Sciatic nerve (tissue), 2 donors: ENCODE measurements at regions not wholly inside any gene's neighbourhood (a gene's known extent, or its start where the extent isn't known, plus 50 kb on each side); places are given as distances from the start of the nearest gene placed in this dataset.
A peak's percentile ranks its signal among the peaks of the same experiment; 100 is the strongest.

Source experiments
- ATAC-seq: fragments of 200-7000 bp; cut with Tn5 transposase; one replicate; pipeline ENCODE4 v1.9.1; 2020; ENCODE audit warnings: mild to moderate bottlenecking, moderate library complexity
- DNase-seq: peaks from one replicate; pipeline ENCODE4 v3.0.0-alpha.2; 2020; ENCODE audit warnings: low spot score
- intact Hi-C: fragments of 100-400 bp; cut with DNase I; formaldehyde crosslinking; loops from one replicate; pipeline ENCODE4 v1.14.2; 2022
- donor health status: DM: no; HTN: no; CAD: no.
- donor health status: DM: no; HTN: no; CAD: no.

DNA sequence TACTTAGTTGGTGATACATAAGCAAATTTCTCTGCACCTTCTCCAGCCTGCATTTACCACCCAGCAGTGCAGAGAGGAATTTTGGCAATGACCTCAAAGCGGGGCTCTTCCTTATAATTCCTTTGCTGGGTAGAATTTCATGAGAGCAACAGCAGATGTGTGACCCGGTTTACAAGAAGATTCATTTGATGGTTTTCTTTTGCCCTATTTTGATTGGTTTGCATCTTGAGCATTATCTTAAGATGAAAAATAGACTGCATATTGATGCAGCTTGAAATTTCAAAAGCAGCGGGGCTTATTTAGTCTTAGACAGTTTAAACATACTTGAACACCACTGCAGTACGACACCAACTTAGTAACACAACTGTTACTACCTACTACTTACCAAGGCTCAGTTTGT lies 378.9 kb downstream of the TTLL7 start:
- DNase-seq (no peak), ATAC-seq (no peak)
- intact Hi-C loops: no loop called here

DNA sequence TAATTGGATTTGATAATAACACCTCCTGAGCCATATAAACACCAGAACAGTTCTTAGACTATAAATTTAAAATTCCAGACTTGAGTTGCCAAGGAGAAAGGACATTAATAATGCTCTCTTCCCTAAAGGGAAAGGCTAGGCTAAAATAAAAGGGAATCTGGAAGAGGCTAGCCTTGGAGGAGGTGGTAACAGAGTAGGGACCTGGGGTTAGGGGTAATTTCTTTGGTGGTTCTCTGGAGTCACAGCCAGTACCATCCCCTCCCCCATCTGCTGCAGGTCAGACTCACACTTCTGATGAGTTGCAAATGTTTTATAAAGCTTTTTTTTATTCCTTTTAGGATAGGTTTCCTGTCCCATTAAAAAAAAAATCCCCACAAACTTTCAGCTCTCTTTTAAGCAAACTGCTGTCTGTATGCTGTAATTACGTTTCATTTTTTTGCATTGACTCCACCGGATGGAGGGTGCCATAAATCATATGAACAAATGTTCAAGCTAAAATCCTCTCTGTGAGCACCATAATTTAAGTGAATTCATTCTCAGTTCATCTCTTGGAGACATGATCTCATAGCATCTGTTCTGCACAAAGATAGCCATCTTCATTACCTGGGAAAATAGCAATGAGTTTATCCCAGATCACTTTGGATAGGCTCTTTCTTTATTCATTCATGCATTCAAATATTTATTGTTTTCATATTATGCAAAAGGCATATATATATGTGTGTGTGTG lies 379.6 kb downstream of the TTLL7 start:
- ATAC-seq (no peak), DNase-seq (no peak)
- intact Hi-C loops: no loop called here

DNA sequence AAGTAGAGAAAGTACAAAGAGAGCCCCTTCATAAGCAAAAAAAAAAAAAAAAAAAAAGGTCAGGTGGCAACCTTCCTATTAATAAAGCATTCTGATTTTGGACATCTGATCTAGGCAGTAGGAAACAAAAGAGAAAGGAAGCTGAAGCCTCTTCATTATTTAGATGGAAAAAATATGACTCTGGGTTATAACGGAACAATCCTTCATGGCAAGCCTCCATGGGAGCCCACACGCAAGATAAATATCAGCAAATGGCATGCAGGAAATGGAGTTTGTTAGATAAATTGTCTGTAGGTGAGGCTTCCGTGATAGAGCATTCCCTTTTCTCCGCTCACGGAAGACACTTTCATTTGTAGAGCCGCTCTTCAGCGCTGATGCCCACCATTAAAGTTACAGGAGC lies 381.0 kb downstream of the TTLL7 start:
- ATAC-seq: no peak
- intact Hi-C loops: no loop called here
- DNase-seq: no peak

DNA sequence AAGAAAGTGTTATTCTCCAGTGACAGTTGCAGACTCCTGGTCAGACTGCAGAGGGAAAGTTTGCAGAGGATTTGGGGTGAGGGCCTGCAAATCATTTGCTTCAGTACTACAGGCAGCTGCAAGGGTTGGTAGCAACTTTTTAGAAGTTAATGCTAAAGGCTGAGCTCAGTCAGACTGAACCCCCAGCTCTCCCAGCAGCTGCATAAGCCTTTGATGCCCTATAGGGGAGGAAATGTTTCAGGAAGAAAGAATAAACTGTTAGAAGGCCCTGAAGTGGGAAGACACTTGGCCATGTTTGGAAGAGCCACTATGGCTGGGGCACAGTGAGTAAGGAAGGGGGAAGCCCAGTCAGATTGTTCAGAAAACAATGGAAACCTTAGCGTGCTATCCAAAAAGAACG lies 383.6 kb downstream of the TTLL7 start:
- ATAC-seq: no peak
- intact Hi-C loops: no loop called here
- DNase-seq: no peak

DNA sequence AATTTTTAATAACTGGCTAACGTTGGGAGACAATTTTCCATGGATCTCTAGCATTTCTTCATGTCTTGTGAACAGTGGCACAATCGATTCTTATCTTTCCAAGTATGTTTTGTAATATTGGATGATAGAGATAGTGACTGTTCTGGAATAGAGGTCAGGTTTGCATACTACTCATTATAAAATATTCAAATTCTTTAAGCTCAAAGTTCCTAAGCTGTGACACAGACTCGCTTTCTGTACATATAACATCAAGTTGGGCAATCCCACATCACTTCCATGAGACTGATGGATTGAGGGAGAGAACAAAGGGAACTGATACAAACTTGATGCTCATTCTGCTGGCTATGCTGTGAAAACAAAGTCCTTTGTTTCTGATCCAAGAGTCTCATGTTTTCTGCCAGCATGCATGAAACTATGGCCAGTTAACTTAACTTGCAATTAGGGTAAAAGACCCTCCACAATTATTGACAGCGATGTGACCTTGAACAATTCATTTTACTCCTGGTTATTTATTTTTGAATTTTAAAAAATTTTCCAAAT lies 392.4 kb downstream of the TTLL7 start:
- intact Hi-C loops: no loop called here
- DNase-seq: no peak
- ATAC-seq: no peak

DNA sequence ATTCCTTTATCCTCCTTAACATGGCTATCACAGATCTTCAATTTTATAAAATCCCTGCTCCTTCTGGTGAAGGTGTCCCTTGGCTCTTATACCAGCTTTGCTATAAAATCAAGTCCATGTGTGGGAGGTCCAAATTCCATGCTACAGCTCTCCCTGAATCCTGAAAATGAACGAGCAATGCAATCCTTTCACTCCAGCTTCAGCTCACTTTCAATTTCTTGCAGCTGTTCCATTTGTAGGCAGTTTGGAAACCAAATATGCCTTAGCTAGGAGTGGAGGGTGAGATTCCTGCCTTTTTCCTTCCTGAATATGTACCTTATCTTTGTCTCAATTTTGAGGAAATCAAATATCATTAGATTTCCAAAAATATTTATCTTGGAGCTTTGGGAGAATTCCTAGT lies 402.6 kb downstream of the TTLL7 start:
- DNase-seq: no peak
- ATAC-seq: no peak
- intact Hi-C loops: no loop called here

DNA sequence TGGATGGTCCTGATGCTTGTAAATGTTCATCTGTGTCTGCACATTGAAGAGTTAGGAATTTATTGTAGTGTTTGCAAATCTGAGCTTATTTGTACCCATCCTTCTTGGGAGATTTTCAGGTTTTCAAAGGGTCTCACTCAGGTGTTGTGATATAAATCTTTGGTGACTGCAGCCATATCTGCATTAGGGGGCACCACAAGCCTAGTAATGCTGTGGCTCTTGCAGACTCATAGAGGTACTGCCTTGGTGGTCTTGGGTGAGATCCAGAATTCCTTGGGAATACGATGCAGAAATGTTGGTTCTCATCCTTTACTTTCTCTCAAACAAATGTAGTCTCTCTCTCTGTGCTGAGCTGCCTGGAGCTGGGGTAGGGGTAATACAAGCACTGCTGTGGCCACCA lies 405.9 kb downstream of the TTLL7 start:
- DNase-seq: no peak
- intact Hi-C loops: no loop called here
- ATAC-seq: no peak

DNA sequence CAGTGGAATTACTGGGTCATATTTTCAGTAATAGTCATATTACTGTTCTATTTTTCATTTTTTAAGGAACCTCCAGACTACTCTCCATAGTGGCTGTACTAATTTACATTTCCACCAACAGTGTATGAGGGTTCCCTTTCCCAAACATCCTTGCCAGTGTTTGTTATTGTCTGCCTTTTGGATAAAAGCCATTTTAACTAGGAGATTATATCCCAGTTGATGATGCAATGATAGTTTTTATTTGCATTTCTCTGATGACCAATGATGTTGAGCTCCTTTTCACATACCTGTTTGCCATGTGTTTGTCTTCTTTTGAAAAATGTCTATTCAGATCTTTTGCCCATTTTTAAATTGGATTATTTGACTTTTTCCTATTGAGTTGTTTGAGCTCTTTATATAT lies 410.8 kb downstream of the TTLL7 start:
- ATAC-seq (no peak), DNase-seq (no peak)
- intact Hi-C loops: no loop called here

DNA sequence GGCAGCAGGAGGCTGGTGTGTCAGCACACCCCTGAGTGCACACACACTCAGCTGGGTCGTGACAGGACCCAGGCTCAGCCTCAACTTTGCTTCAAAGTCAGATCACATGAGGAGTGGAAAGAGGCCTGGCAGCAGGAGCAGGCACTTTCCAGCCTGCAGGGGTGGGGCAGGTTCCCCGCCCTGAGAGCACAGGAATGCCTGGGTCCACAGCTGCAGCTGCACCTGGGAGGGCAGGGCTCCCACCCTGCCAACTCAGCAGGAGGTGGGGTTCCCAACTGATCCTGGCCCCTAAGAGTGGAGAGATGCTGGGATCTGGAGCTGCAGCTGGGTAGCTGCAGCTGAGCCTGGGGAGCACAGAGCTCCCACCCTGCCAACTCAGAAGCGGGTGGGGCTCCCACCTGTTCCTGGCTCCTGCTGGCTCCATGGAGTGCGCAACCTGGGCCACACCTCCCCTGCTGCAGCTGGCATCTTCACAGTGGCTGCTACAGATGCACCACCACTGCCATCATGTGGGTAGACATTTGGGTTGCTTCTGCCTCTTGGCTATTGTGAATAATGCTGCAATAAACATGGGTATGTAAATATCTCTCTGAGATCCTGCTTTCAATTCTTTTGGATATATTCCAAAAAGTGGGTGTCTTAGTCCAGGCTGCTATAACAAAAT lies 415.4 kb downstream of the TTLL7 start:
- peak; percentile 66 for ATAC-seq
- no peak for DNase-seq
- intact Hi-C loops: no loop called here

DNA sequence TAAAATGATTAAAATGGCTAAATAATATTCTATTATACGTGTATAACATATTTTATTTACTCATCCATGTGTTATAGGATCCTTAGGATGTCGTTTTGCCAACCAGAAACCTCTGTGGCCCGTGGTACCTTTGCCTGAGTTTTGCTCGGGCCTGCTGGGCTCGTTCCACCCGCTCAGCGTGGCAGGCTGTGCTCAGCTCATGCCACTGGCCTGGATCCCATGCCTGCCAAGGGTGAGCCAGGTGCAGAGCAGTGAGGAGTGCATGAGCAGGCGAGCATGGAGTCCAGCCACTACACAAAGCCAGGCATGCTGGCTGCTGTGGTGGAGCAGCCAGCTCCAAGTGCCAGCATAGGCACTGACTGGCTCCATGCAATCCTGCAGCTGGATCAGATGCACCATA lies 417.2 kb downstream of the TTLL7 start:
- intact Hi-C loops: no loop called here
- ATAC-seq: no peak

DNA sequence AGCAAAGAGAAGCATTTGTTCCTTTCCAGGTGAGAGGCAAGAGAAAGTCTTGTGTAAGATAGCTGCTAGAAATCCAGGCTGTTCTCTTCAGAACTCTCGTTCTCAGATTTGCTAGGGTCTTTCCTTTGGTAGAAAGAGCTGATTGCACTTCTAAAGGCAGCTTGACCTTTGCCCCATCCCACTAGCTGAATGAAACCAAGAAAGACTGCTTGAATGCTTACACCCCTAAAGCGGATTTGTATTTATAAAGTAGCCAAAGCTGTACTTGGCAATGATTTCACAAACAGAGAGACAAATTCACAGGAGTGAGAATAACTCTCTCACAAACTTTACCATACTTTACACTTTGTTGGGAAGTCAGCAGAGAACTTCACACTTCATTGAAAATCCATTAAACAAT lies 424.1 kb downstream of the TTLL7 start:
- ATAC-seq (no peak), DNase-seq (no peak)
- intact Hi-C loops: no loop called here

More for the DNA sequence above, 417.2 kb downstream of the TTLL7 start:
- no peak for DNase-seq

DNA sequence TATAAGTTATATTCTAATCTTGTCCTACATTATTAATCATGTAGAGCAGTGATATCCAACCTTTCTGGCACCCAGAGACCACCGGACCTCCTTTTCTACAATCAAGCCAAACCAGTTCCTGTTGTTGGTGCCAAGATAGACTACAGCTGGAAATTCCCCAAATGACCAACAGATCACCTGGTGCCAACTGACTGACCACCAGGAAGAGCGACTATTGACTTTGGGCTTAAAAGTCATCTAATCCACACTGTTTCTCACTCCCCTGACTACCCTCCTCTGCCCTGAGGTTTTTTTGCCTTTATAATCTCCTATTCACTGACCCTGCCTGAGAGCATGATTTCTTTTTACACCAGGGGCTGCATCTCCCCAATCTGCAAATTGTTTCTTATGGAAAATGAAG lies 425.2 kb downstream of the TTLL7 start:
- DNase-seq (no peak), ATAC-seq (no peak)
- intact Hi-C loops: no loop called here

DNA sequence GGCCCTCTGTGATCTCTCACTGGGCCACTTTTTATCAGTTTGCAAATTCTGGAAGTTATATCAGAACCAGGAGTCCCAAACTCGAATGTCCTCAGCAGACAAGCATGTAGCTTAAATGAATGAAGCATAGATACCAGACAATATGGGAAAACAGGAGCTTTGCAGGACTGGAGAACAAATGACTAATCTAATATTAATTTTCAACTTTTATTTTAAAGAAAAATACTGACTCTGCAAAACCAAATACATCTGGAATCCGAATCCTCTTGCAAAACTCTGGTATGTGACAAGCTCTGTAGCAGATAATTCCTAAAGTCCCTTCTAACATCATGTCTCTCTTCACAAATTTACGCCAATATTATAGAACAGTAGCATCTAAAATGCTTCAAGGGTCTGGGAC lies 427.4 kb downstream of the TTLL7 start:
- DNase-seq (no peak), ATAC-seq (no peak)
- intact Hi-C loops: no loop called here

DNA sequence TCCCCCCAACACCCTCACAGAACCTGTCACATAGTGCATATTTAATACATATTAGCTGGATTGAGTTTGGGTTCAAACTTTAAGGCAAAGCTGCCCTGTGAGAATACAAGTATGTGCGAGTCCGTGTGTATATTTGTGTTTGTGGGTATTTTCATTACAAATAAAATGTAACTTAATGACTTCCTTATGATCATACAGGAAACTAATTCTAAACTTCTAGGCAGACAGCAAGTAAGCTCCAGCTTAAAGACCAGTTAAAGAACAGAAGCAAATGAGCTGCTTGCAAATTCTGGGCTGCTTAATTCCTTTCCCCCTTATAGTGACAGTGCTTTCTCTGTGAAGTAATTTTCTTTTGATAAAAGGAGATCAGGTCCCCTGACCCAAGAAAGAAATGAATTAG lies 437.6 kb downstream of the TTLL7 start:
- intact Hi-C loops: no loop called here
- ATAC-seq: no peak
- DNase-seq: no peak

DNA sequence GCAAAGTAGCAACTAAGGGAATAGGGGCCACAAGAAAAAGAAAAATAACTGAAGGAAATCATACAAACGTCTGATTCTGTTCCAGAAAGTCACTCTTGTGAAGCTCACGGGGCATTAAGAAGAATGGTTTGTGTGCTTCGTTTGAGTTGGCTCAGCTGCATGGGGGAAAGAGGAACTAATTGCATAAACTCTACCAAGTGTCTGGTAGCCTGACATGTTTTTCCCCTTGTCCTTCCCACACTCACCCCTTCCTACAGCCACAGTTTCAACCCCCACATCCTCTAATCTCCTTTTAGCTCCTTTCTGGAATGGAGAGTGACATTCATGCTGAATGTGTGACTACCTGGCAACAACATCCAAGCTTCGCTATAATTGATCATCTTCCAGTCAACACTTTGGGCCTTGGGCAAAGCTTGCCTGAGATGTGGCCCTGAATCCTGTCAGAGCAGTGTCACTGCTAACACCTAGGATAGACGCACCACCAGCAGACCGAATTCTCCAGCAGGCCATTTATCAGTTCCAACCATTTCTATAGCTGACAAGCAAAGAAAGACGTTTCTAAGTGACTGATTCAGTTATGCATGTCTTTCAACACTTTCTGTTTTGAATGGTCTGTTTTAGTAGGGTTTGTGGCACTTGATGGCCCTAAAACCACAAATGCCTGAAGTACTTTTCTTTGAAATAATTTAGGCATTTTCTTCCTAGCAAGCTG lies 439.6 kb downstream of the TTLL7 start:
- no peak for ATAC-seq
- DNase-seq: no peak
- intact Hi-C loops: no loop called here

DNA sequence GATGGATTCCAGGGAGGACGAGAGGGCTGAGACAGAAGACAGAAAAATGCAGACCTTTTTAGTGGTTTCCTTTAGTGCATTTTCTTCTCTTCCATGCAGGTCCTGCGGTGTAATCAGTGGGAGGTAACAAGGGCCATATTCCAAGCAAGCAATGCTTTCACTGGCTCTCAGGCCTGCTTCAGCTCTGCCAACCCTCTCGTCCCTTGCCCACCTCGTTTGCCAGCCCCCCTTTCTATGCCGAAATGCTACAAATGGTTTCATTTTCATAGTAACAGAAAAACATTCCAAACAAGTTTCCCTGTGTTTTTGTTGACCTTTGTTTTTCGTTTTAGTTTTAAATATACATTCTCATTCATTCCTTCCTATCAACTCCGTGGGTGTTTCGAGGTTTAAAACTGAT lies 443.1 kb downstream of the TTLL7 start:
- intact Hi-C loops: no loop called here

DNA sequence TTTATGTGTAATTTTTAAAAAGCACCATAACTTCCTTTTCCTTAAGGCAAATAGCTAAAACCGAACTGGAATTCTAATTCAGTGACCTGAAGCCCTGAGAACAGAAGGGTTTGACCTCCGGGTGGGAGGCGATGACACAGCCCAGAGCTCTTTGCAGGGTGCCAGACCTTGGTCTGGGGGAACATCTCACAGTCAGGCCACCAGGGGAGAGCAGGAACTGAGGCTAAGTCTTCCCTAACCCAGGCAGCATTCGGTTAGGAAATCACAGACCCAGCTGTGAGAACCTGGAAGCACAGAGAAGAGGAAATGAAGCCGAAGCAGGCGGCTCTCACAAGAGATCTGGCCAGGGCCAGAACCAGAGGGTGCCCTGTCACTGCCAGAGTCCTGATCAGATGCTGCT lies 444.8 kb downstream of the TTLL7 start:
- no peak for DNase-seq
- intact Hi-C loops: no loop called here
- peak; percentile 82 for ATAC-seq

More for the DNA sequence above, 443.1 kb downstream of the TTLL7 start:
- DNase-seq: no peak
- ATAC-seq: no peak

DNA sequence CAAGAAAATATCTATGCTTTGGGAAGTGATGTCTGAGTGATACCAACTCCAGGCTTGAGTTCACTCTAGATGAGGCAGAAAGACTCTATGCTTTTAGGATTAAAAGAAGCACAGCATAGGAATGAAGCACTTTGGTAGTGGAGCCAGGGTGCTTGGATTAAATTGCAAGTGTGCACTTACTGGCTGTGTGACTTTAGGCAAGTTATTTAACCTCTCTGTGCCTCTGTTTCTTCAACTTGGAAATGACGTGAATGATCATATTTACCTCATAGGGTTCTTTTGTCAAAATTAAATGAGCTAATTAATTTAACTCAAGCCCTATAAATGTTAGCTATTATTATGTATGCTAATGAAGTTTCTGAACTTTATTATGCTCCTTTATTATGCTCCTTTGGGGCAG lies 446.1 kb downstream of the TTLL7 start:
- DNase-seq: no peak
- no peak for ATAC-seq
- intact Hi-C loops: no loop called here

DNA sequence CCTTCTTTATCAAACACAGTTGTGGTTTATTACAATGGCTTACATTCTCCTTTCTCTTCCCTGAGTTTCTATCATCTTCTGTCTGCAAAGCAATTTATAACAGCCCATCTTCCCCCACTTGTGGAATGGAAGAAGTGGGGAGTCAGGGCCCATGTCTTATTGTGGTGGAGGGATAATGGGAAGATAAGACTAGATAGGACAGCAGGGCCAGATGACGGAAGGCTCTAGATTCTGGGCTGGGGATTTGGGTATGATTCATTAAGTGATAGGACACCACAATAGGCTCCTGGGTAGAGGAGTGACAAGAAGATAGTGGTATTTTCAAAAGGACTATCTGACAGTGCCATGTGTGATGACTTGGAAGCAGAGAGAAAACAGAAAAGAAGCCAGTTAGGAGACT lies 450.6 kb downstream of the TTLL7 start:
- ATAC-seq (no peak), DNase-seq (no peak)
- intact Hi-C loops: no loop called here

DNA sequence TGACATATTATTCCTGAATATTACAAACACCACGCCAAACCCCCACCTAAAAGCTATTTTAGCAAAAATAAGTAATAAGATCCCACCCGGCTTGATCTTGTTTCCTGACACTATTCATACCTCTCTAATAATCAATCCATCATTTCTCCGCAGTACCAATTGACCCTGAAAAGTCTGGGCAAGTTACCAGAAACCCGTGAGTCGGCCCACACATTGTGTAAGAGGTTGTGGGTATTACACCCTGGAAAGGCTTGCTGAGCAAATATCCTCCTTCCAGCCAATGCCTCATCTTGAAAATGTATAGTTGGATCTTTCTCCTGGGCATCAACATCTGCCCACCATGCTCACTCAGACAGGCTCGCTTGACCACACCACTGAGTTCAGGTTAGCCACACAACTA lies 451.0 kb downstream of the TTLL7 start:
- intact Hi-C loops: no loop called here
- no peak for DNase-seq
- peak; percentile 79 for ATAC-seq
